OCI-LY7 (cell line): ENCODE measurements at regions not wholly inside any gene's neighbourhood (a gene's known extent, or its start where the extent isn't known, plus 50 kb on each side); places are given as distances from the start of the nearest gene placed in this dataset.

ENCODE experiments used
- EZH2phosphoT487 ChIP-seq: fragments of 200-600 bp; sonication (generic); IDR thresholded peaks from 2 replicates; pipeline ENCODE4 v1.6.1; 2018; ENCODE audit warnings: low read depth, borderline replicate concordance, mild to moderate bottlenecking, mixed run types, antibody characterized with exemption, low read length, moderate library complexity, mixed read lengths
- TF ChIP-seq, protein P1 (sequence below): fragments of 200-600 bp; sonication (generic); conservative IDR thresholded peaks from 2 replicates; pipeline ENCODE4 v1.5.1; 2014; ENCODE audit warnings: mild to moderate bottlenecking, antibody characterized with exemption, low read length, moderate library complexity, mixed read lengths

DNA sequence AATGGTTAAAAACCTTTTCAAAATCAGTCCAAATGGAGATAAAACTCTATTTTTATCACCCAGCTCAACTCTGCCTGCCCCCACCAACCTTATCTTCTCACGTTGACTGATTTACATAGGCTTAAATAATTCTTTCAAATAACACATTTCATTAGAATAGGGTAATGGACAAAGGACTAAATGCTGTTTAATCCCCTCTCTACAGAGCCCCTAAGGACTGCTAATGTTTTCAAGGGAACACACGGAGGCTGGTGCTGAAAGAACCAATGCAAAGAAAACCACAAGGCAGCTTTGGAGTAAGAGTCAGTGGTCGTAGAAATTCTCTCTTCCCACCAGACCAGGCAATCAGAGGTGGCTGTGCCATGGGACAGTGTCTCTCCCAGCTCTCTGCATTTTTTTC lies 445.7 kb upstream of the MAF start:
- TF ChIP-seq, protein P1, sequence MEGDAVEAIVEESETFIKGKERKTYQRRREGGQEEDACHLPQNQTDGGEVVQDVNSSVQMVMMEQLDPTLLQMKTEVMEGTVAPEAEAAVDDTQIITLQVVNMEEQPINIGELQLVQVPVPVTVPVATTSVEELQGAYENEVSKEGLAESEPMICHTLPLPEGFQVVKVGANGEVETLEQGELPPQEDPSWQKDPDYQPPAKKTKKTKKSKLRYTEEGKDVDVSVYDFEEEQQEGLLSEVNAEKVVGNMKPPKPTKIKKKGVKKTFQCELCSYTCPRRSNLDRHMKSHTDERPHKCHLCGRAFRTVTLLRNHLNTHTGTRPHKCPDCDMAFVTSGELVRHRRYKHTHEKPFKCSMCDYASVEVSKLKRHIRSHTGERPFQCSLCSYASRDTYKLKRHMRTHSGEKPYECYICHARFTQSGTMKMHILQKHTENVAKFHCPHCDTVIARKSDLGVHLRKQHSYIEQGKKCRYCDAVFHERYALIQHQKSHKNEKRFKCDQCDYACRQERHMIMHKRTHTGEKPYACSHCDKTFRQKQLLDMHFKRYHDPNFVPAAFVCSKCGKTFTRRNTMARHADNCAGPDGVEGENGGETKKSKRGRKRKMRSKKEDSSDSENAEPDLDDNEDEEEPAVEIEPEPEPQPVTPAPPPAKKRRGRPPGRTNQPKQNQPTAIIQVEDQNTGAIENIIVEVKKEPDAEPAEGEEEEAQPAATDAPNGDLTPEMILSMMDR, result no peak
- TF ChIP-seq EZH2phosphoT487, result no peak
